Loucy (cell line): ENCODE measurements at regions not wholly inside any gene's neighbourhood (a gene's known extent, or its start where the extent isn't known, plus 50 kb on each side); places are given as distances from the start of the nearest gene placed in this dataset.

Experiments used
- EZH2phosphoT487 ChIP-seq: fragments of 200-600 bp; IDR thresholded peaks from 2 replicates; pipeline ENCODE4 v1.6.1; 2018; ENCODE audit warnings: antibody characterized with exemption, mild to moderate bottlenecking, moderate library complexity, borderline replicate concordance
- TF ChIP-seq, protein P1 (sequence below): fragments of 200-600 bp; sonication (generic); conservative IDR thresholded peaks from 2 replicates; pipeline ENCODE4 v1.5.1; 2014; ENCODE audit warnings: mild to moderate bottlenecking, antibody characterized with exemption, low read length

DNA sequence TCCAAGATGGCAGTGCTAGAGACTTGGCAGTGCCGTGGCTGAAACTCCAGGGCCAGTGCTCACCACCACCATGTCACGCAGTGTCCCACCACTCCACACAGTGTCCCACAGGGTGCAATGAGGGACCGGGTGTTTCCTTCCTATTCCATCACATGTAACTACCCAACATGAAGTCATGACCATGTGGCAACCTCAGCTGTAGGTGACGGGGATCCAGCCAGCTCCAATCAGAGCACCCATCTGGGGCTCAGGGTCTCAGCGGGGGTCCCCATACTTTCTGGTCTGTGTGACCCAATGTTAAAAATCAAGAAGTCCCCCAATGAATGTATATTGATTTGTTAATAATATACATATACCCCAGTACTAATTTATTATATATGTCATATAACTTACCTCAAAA is 52.1 kb downstream of the PTGR3 start:
- TF ChIP-seq, protein P1, sequence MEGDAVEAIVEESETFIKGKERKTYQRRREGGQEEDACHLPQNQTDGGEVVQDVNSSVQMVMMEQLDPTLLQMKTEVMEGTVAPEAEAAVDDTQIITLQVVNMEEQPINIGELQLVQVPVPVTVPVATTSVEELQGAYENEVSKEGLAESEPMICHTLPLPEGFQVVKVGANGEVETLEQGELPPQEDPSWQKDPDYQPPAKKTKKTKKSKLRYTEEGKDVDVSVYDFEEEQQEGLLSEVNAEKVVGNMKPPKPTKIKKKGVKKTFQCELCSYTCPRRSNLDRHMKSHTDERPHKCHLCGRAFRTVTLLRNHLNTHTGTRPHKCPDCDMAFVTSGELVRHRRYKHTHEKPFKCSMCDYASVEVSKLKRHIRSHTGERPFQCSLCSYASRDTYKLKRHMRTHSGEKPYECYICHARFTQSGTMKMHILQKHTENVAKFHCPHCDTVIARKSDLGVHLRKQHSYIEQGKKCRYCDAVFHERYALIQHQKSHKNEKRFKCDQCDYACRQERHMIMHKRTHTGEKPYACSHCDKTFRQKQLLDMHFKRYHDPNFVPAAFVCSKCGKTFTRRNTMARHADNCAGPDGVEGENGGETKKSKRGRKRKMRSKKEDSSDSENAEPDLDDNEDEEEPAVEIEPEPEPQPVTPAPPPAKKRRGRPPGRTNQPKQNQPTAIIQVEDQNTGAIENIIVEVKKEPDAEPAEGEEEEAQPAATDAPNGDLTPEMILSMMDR, result no peak
- TF ChIP-seq EZH2phosphoT487, result no peak
